Subcutaneous abdominal adipose tissue (tissue), 5 donors: ENCODE measurements at regions not wholly inside any gene's neighbourhood (a gene's known extent, or its start where the extent isn't known, plus 50 kb on each side); places are given as distances from the start of the nearest gene placed in this dataset.

Experiments
- H3K27ac ChIP-seq: one replicate; pipeline ENCODE4 v1.7.0; 2013; ENCODE audit warnings: low read depth, mild to moderate bottlenecking, inconsistent platforms, low read length, moderate library complexity
- H3K27me3 ChIP-seq, 5 donors: one replicate each; pipeline ENCODE4 v1.7.0; 2013; ENCODE audit warnings: low read length in 5 of 5, inconsistent platforms in 1 of 5; ENCODE audit not compliant: control insufficient read depth in 5 of 5, insufficient read depth in 4 of 5
- H3K36me3 ChIP-seq, 5 donors: one replicate each; pipeline ENCODE4 v1.7.0; 2013; ENCODE audit warnings: low read length in 5 of 5; ENCODE audit not compliant: control insufficient read depth in 5 of 5, insufficient read depth in 5 of 5
- H3K4me1 ChIP-seq, 5 donors: one replicate each; pipeline ENCODE4 v1.7.0; 2013; ENCODE audit warnings: low read length in 5 of 5, mild to moderate bottlenecking in 3 of 5, moderate library complexity in 1 of 5; ENCODE audit not compliant: control insufficient read depth in 5 of 5, insufficient read depth in 5 of 5
- H3K4me3 ChIP-seq, 5 donors: one replicate each; pipeline ENCODE4 v1.7.0; 2013; ENCODE audit warnings: low read length in 5 of 5, low read depth in 1 of 5
- H3K9ac ChIP-seq, 5 donors: one replicate each; pipeline ENCODE4 v1.7.0; 2013; ENCODE audit warnings: low read length in 5 of 5, mild to moderate bottlenecking in 4 of 5, moderate library complexity in 3 of 5
- H3K9me3 ChIP-seq, 5 donors: one replicate each; pipeline ENCODE4 v1.7.0; 2013; ENCODE audit warnings: low read length in 5 of 5; ENCODE audit not compliant: control insufficient read depth in 5 of 5
- donor health status: healthy.
- donor health status: healthy.
- donor health status: healthy.
- donor health status: healthy.
- donor health status: healthy.

DNA sequence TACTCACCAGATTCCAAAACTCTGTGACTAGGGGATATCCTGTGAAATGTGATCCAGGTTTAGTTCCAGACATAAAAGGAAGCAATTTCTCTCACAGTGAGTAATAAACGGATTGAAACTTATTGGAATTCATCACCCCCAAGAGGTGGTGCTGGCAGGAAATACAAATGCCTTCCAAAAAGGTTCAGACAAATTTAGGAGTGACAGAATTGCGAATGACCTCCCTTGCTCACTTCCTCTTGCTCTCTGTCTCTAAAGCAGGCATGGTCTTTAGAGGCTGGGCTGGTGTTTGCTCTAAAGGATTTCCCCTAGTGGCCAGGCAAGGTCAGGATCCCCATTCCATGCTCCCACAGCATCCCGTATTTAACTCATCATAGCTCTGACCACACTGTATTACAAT lies 449.4 kb upstream of the PPP2R3A start:
- Histone ChIP-seq H3K4me1 (no peaks in the 10 kb centered on the region), H3K27ac (no peak overlapping the region), H3K36me3 (no peaks in the 10 kb centered on the region), H3K27me3 (peaks cover 0 to 3% (median 0%) of the 10 kb centered on the region in 5 donors), H3K4me3 (no peak overlapping the region), H3K9me3 (no peaks in the 10 kb centered on the region), H3K9ac (no peak overlapping the region)

DNA sequence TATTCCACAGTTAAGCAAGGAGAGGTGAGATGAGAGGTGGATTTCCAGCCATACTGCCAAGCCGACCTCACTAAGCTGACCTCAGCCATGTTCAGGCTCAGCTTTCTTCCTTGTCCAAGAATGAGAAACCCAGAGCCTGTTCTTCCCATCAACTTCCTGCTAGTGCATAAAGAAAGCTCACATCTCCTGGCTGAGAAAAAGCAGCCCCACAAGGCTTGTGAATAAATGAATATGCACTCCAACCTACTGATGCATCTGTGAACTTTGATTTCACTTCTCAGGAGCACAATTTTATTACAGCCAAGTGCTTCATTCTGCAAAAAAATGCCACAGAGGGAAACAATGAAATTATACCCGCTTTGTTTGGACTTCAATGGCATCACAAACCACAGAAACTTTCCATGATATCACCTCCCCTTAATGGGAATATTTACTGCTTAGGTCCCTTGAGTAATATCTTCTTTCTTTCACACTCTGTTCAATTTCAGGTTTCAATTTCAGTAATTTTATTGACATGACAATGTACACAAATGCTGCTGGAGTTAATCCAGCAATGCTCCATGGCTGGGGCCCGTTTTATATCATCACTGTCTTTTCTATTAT lies 437.0 kb upstream of the PPP2R3A start:
- Histone ChIP-seq H3K27ac (no peak overlapping the region), H3K27me3 (no peaks in the 10 kb centered on the region), H3K4me3 (no peak overlapping the region), H3K4me1 (no peaks in the 10 kb centered on the region), H3K9me3 (peaks cover 0 to 4% (median 0%) of the 10 kb centered on the region in 5 donors), H3K36me3 (no peaks in the 10 kb centered on the region), H3K9ac (no peak overlapping the region)

DNA sequence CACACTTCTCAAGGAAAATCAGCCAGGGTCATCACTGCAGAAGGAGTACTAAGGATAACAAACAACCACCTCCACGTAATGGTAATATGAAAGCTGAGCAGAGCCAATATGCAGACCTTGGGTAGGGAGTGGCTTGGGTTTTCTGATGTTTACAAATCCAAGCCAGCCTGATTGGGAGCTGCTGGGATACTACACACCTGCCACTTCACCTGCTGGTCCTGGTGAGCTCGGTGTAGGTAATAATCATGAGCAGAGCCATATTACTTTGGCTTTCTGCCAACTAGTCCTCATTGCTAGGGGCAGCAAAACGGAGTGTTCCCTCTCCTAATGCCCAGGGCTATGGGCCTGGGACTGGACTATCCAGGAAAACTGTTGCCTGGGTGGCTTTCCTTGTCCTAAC lies 433.5 kb upstream of the PPP2R3A start:
- Histone ChIP-seq H3K4me1 (no peaks in the 10 kb centered on the region), H3K27me3 (no peaks in the 10 kb centered on the region), H3K27ac (no peak overlapping the region), H3K9me3 (peaks cover 0 to 4% (median 0%) of the 10 kb centered on the region in 5 donors), H3K4me3 (no peak overlapping the region), H3K36me3 (no peaks in the 10 kb centered on the region), H3K9ac (no peak overlapping the region)

DNA sequence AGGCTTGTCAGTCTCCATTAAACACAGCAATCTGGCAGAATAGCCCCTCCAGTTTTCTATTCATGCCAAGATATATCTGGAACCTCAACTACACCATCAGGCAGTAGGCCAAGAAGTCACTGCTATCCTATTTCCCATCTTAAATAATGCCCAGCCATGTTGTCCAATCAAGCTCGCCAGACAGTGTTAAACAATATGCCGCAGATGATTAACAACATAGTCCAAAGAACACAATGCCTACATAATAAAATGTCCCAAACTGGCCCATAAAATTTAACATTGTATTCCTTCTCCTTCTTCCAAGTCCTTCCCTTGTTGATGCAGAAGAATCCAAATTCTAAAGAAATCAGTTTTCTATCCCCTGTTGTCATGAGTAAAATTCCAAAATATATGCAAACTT lies 427.4 kb upstream of the PPP2R3A start:
- peaks cover 0 to 4% (median 0%) of the 10 kb centered on the region in 5 donors for H3K9me3 ChIP-seq
- no peaks in the 10 kb centered on the region for H3K4me1 ChIP-seq
- H3K27me3 ChIP-seq: no peaks in the 10 kb centered on the region
- H3K4me3 ChIP-seq: no peak overlapping the region
- H3K9ac ChIP-seq: no peak overlapping the region
- no peaks in the 10 kb centered on the region for H3K36me3 ChIP-seq
- no peak overlapping the region for H3K27ac ChIP-seq

DNA sequence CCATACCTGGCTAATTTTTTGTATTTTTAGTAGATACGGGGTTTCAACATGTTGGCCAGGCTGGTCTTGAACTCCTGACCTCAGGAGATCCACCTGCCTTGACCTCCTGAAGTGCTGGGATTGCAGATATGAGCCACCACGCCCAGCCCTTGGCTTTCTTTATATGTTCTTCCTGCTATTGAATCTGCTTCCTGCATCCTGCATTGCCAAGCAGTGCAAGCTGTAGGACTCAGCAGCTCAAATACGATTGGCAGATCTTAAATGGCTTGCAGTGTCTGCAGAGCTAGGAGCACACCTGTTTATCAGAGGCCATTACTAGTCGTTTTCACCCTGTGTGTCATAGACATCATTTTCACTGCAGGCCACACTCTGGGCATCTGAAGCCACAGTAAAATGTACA lies 426.2 kb upstream of the PPP2R3A start:
- H3K9ac ChIP-seq: no peak overlapping the region
- H3K27me3 ChIP-seq: no peaks in the 10 kb centered on the region
- H3K9me3 ChIP-seq: peaks cover 0 to 4% (median 0%) of the 10 kb centered on the region in 5 donors
- no peak overlapping the region for H3K4me3 ChIP-seq
- no peaks in the 10 kb centered on the region for H3K4me1 ChIP-seq
- H3K27ac ChIP-seq: no peak overlapping the region
- H3K36me3 ChIP-seq: no peaks in the 10 kb centered on the region

DNA sequence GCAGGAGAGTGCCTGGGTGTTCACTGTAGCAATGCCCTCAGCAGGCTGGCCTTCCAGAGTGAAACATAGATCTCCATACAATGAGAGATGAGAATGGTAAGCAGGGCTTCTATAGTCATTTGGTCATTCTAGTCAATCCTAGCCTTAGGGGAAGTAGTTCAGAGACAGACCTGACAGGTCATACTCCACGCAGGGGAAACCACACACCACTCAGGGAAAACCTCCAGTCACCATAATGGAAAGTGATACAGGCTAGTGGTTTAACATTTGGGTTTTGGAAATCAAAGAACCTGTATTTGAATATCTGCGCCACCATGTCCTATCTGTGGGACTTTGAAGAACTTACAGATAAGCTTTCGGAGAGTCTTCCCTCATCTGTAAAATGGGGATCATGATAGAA lies 425.7 kb upstream of the PPP2R3A start:
- H3K9ac ChIP-seq: no peak overlapping the region
- no peaks in the 10 kb centered on the region for H3K27me3 ChIP-seq
- no peak overlapping the region for H3K4me3 ChIP-seq
- no peaks in the 10 kb centered on the region for H3K4me1 ChIP-seq
- no peaks in the 10 kb centered on the region for H3K36me3 ChIP-seq
- peaks cover 0 to 3% (median 0%) of the 10 kb centered on the region in 5 donors for H3K9me3 ChIP-seq
- H3K27ac ChIP-seq: no peak overlapping the region

DNA sequence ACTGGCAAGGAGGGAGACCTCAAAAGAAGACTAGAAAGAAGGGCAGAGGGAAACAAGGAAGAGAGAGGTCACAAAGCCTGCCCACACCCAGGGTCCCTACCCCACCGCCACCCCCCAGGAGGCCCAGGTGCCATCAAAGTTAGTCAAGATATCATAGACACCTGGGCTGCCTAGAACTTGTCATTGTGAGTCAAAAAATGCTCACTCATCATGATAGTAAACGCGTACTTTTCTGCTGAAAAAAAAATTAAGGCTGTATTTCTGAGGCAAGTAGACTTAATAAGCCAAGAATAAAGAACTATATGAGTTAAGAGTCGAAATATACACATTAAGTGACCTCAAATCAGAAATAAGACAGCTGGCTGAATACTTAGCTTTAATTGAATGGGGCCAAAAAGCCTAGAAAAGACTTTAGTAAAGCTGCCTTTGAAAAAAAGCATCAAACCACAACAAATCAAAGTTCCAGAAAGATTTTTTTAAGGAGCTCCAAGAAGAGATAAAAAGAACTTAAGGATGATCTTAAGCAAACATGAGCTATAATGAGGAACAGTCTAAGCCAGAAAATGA lies 415.5 kb upstream of the PPP2R3A start:
- H3K9me3 ChIP-seq: peaks cover 0 to 3% (median 0%) of the 10 kb centered on the region in 5 donors
- no peaks in the 10 kb centered on the region for H3K4me1 ChIP-seq
- H3K36me3 ChIP-seq: no peaks in the 10 kb centered on the region
- no peaks in the 10 kb centered on the region for H3K27me3 ChIP-seq
- no peak overlapping the region for H3K27ac ChIP-seq
- no peak overlapping the region for H3K9ac ChIP-seq
- no peak overlapping the region for H3K4me3 ChIP-seq

DNA sequence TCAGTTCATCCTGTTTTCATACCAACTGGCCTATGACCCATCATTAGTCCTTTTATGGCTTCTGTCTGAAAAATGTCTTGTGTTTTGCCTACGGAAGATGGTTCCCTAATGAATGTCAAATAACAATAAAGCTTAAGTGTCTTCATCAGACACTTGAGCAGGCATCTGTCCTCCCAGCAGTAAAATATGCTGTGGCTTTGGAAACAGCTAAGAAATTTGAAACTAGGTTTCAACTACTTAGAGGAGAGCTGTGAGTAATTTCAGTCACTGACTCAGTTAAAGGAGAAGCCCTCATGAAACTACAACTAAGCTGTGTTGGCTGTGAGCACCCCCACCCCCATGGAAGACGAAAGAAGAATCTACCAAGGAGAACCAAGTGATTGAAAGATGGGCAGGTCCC lies 409.4 kb upstream of the PPP2R3A start:
- no peaks in the 10 kb centered on the region for H3K9me3 ChIP-seq
- no peak overlapping the region for H3K27ac ChIP-seq
- H3K36me3 ChIP-seq: no peaks in the 10 kb centered on the region
- no peak overlapping the region for H3K4me3 ChIP-seq
- no peaks in the 10 kb centered on the region for H3K4me1 ChIP-seq
- no peak overlapping the region for H3K9ac ChIP-seq
- no peaks in the 10 kb centered on the region for H3K27me3 ChIP-seq

DNA sequence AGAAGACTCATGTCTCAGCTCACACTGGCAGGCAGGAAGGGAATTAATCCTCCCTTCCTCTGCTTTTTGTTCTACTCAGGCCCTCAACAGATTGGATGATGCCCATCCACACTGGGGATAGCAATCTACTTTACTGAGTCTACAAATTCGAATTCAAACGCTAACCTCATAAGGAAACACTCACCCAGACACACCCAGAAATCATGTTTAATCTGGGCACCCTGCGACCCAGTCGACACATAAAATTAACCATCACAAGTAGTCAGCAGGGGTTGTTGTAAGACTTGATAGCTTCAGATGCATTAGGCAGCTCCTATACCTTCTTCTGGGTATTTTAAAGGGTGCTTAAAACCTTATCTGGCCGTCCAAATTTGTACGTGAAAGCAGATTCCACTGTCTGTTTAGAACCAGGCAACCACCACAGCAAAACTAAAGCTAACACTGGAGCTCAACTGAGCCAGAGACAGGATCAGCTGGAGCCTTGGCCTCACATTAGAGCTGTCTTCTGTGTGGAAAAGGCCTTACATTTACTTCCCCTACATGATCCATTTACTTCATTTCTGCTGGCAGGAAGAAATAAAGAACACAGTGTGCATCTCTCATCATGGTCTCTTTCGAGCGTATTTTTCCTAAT lies 407.3 kb upstream of the PPP2R3A start:
- Histone ChIP-seq H3K27me3 (no peaks in the 10 kb centered on the region), H3K4me1 (no peaks in the 10 kb centered on the region), H3K27ac (no peak overlapping the region), H3K9ac (no peak overlapping the region), H3K36me3 (no peaks in the 10 kb centered on the region), H3K9me3 (no peaks in the 10 kb centered on the region), H3K4me3 (no peak overlapping the region)

DNA sequence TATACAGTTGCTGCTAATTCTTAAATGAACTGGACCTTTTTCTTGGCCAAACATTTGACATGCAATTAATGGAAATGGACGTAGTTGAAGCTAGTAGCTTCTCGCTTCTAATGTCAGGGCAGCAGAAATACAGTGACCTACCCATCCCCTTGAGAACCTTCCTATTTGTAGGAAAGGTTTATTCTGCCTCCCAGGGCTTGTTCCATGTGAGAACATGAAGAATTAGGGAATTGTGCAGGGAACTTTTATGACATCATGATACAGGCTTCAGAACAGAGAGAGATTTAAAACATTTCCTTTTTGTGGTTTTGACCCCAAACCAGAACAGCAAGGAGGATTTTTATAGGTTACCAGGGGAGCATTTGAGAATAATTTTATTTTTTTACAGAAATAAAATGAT lies 406.6 kb upstream of the PPP2R3A start:
- Histone ChIP-seq H3K36me3 (no peaks in the 10 kb centered on the region), H3K4me3 (no peak overlapping the region), H3K9me3 (no peaks in the 10 kb centered on the region), H3K9ac (no peak overlapping the region), H3K4me1 (no peaks in the 10 kb centered on the region), H3K27ac (no peak overlapping the region), H3K27me3 (no peaks in the 10 kb centered on the region)
